Uterus (tissue), 3 donors: ENCODE measurements at regions not wholly inside any gene's neighbourhood (a gene's known extent, or its start where the extent isn't known, plus 50 kb on each side); places are given as distances from the start of the nearest gene placed in this dataset.

Experiments
- DNase-seq, 2 donors: peaks; one replicate each; pipeline ENCODE4 v3.0.0-alpha.2; 2019 to 2020
- H3K27ac ChIP-seq, 2 donors: fragments of 200-600 bp; sonication (generic); 1 replicate in 1 of 2; 2 replicates in 1 of 2; pipeline ENCODE4 v1.5.1; 2016 to 2018
- H3K27me3 ChIP-seq, 2 donors: fragments of 200-600 bp; sonication (generic); one replicate each; pipeline ENCODE4 v1.5.1; 2018 to 2019; ENCODE audit warnings: control low read depth in 1 of 2
- H3K36me3 ChIP-seq, 2 donors: fragments of 200-600 bp; sonication (generic); one replicate each; pipeline ENCODE4 v1.5.1; 2019; ENCODE audit warnings: control low read depth in 1 of 2
- H3K4me1 ChIP-seq, 2 donors: fragments of 200-600 bp; sonication (generic); one replicate each; pipeline ENCODE4 v1.5.1; 2018 to 2019; ENCODE audit warnings: control low read depth in 1 of 2
- H3K4me3 ChIP-seq, 2 donors: fragments of 200-600 bp; sonication (generic); 1 replicate in 1 of 2; 2 replicates in 1 of 2; pipeline ENCODE4 v1.5.1; 2018 to 2019; ENCODE audit warnings: mild to moderate bottlenecking in 1 of 2
- H3K9me3 ChIP-seq, 2 donors: fragments of 200-600 bp; sonication (generic); one replicate each; pipeline ENCODE4 v1.5.1; 2019; ENCODE audit warnings: control low read depth in 1 of 2
- CTCF ChIP-seq, 4 experiments: fragments of 200-600 bp in 2 of 4; fragments of 450-650 bp in 2 of 4; sonication (generic) in 2 of 4; IDR thresholded peaks; one replicate each; pipeline ENCODE4 v1.5.1; 2016 to 2019; ENCODE audit warnings: antibody characterized with exemption in 4 of 4, mild to moderate bottlenecking in 2 of 4, moderate library complexity in 1 of 4
- POLR2A ChIP-seq, 2 donors: fragments of 450-650 bp; IDR thresholded peaks; one replicate each; pipeline ENCODE4 v1.6.1; 2016; ENCODE audit warnings: antibody characterized with exemption in 2 of 2, mild to moderate bottlenecking in 1 of 2, moderate library complexity in 1 of 2
- intact Hi-C: fragments of 100-400 bp; cut with DNase I; formaldehyde crosslinking; loops from one replicate; pipeline ENCODE4 v1.15.1; 2023; ENCODE audit warnings: low total_unique reads
- donor health status: DM: yes; HTN: yes; CAD: no.

- TF ChIP-seq CTCF (IDR thresholded peaks at IDR 0.05) (no peak), POLR2A (IDR thresholded peaks at IDR 0.05) (no peak)
- H3K27ac ChIP-seq, result no peak overlapping the region
- H3K9me3 ChIP-seq, result peaks cover 0 to 4% of the 10 kb centered on the region in 2 donors
These were observed 103.6 kb downstream of the TMPRSS5 start for GRCh38 chr11:113602483-113602882.

GRCh38 chr11:113596658-113597057 is 109.5 kb downstream of the TMPRSS5 start:
- H3K27ac ChIP-seq, result no peak overlapping the region
- no peak overlapping the region for H3K4me3 ChIP-seq
- H3K4me1 ChIP-seq, result no peaks in the 10 kb centered on the region
- TF ChIP-seq POLR2A (IDR thresholded peaks at IDR 0.05) (no peak), CTCF (IDR thresholded peaks at IDR 0.05) (no peak)
- intact Hi-C loops, result no loop called here
- H3K9me3 ChIP-seq, result no peaks in the 10 kb centered on the region
- no peaks in the 10 kb centered on the region for H3K36me3 ChIP-seq
- DNase-seq, result no peak
- peaks cover 0 to 5% of the 10 kb centered on the region in 2 donors for H3K27me3 ChIP-seq

More at GRCh38 chr11:113602483-113602882, 103.6 kb downstream of the TMPRSS5 start:
- Histone ChIP-seq H3K4me3 (no peak overlapping the region), H3K27me3 (peaks cover 0 to 5% of the 10 kb centered on the region in 2 donors), H3K36me3 (no peaks in the 10 kb centered on the region), H3K4me1 (no peaks in the 10 kb centered on the region)
- intact Hi-C loops, result no loop called here
- DNase-seq, result no peak

GRCh38 chr11:113595810-113596594 is 110.1 kb downstream of the TMPRSS5 start:
- Histone ChIP-seq H3K4me1 (no peaks in the 10 kb centered on the region), H3K36me3 (no peaks in the 10 kb centered on the region), H3K9me3 (no peaks in the 10 kb centered on the region), H3K27me3 (peaks cover 0 to 5% of the 10 kb centered on the region in 2 donors), H3K27ac (no peak overlapping the region), H3K4me3 (no peak overlapping the region)
- TF ChIP-seq POLR2A (IDR thresholded peaks at IDR 0.05) (no peak), CTCF (IDR thresholded peaks at IDR 0.05) (no peak)
- intact Hi-C loops, result no loop called here
- no peak for DNase-seq

- Histone ChIP-seq H3K36me3 (no peaks in the 10 kb centered on the region), H3K4me3 (no peak overlapping the region), H3K27ac (no peak overlapping the region), H3K4me1 (no peaks in the 10 kb centered on the region), H3K9me3 (no peaks in the 10 kb centered on the region), H3K27me3 (no peaks in the 10 kb centered on the region)
- no peak for DNase-seq
- no peak for TF ChIP-seq POLR2A (IDR thresholded peaks at IDR 0.05)
- no peak for TF ChIP-seq CTCF (IDR thresholded peaks at IDR 0.05)
- intact Hi-C loops, result no loop called here
These were observed 112.3 kb downstream of the TMPRSS5 start for GRCh38 chr11:113593698-113594308.

GRCh38 chr11:113591117-113591516 is 115.0 kb downstream of the TMPRSS5 start:
- intact Hi-C loops, result no loop called here
- H3K4me3 ChIP-seq, result no peak overlapping the region

More at GRCh38 chr11:113591117-113591516, 115.0 kb downstream of the TMPRSS5 start:
- H3K36me3 ChIP-seq, result no peaks in the 10 kb centered on the region
- H3K9me3 ChIP-seq, result no peaks in the 10 kb centered on the region
- no peak for TF ChIP-seq CTCF (IDR thresholded peaks at IDR 0.05)
- TF ChIP-seq POLR2A (IDR thresholded peaks at IDR 0.05), result no peak
- DNase-seq, result no peak
- H3K4me1 ChIP-seq, result no peaks in the 10 kb centered on the region
- H3K27me3 ChIP-seq, result no peaks in the 10 kb centered on the region
- no peak overlapping the region for H3K27ac ChIP-seq
